HL-60 (cell line): ENCODE measurements at regions not wholly inside any gene's neighbourhood (a gene's known extent, or its start where the extent isn't known, plus 50 kb on each side); places are given as distances from the start of the nearest gene placed in this dataset.

Experiments
- DNase-seq, 2 experiments: peaks; one replicate each; pipeline ENCODE4 v3.0.0-alpha.2; 2010 to 2020; ENCODE audit warnings: low read depth in 1 of 2, low spot score in 1 of 2
- H3K27ac ChIP-seq: fragments of 250-450 bp; sonication (Bioruptor Pico); replicated peaks from 2 replicates; pipeline ENCODE4 v1.5.1; 2020; ENCODE audit warnings: mild to moderate bottlenecking, moderate library complexity
- H3K27me3 ChIP-seq: fragments of 250-450 bp; sonication (Bioruptor Pico); 2 replicates; pipeline ENCODE4 v1.5.1; 2021; ENCODE audit warnings: mild to moderate bottlenecking, moderate library complexity; ENCODE audit not compliant: insufficient read depth, poor library complexity, severe bottlenecking
- H3K4me3 ChIP-seq: replicated peaks from 2 replicates; pipeline ENCODE4 v1.5.1; 2011; ENCODE audit warnings: mild to moderate bottlenecking, control low read depth, low read length; ENCODE audit not compliant: insufficient read depth
- CTCF ChIP-seq: IDR thresholded peaks from one replicate; pipeline ENCODE4 v1.5.1; 2011; ENCODE audit warnings: low read length, control low read depth, inconsistent platforms; ENCODE audit not compliant: insufficient read depth
- GABPA ChIP-seq: IDR thresholded peaks from 2 replicates; pipeline ENCODE4 v1.6.1; 2012; ENCODE audit warnings: low read depth
- POLR2AphosphoS5 ChIP-seq: IDR thresholded peaks from 2 replicates; pipeline ENCODE4 v1.6.1; 2012; ENCODE audit warnings: low read depth
- REST ChIP-seq: IDR thresholded peaks from 2 replicates; pipeline ENCODE4 v1.6.1; 2012; ENCODE audit warnings: low read depth; ENCODE audit not compliant: insufficient replicate concordance
- SPI1 ChIP-seq: IDR thresholded peaks from 2 replicates; pipeline ENCODE4 v1.6.1; 2012; ENCODE audit warnings: low read depth, mild to moderate bottlenecking, borderline replicate concordance

GRCh38 chr18:56322406-56322805, 316.0 kb downstream of the TXNL1 start:
- H3K27me3 ChIP-seq, result no peaks in the 10 kb centered on the region
- no peak overlapping the region for H3K4me3 ChIP-seq
- TF ChIP-seq GABPA, result no peak
- no peak for TF ChIP-seq SPI1
- no peak for TF ChIP-seq CTCF
- TF ChIP-seq POLR2AphosphoS5, result no peak
- no peak for TF ChIP-seq REST
- no peak overlapping the region for H3K27ac ChIP-seq
- no peak for DNase-seq

- no peaks in the 10 kb centered on the region for H3K27me3 ChIP-seq
- no peak for DNase-seq
- no peak overlapping the region for H3K27ac ChIP-seq
- TF ChIP-seq SPI1 (no peak), CTCF (no peak), GABPA (no peak), POLR2AphosphoS5 (no peak), REST (no peak)
- H3K4me3 ChIP-seq, result no peak overlapping the region
Observed at GRCh38 chr18:56321470-56321869, 316.9 kb downstream of the TXNL1 start.

- no peak overlapping the region for H3K4me3 ChIP-seq
- H3K27me3 ChIP-seq, result no peaks in the 10 kb centered on the region
- no peak overlapping the region for H3K27ac ChIP-seq
- no peak for TF ChIP-seq SPI1
- no peak for TF ChIP-seq POLR2AphosphoS5
- TF ChIP-seq REST, result no peak
- DNase-seq, result no peak
Observed at GRCh38 chr18:56319953-56320352, 318.4 kb downstream of the TXNL1 start.

- DNase-seq, result no peak
- H3K27me3 ChIP-seq, result no peaks in the 10 kb centered on the region
- no peak overlapping the region for H3K27ac ChIP-seq
- TF ChIP-seq SPI1, result no peak
- TF ChIP-seq REST, result no peak
- no peak for TF ChIP-seq CTCF
- no peak for TF ChIP-seq POLR2AphosphoS5
- TF ChIP-seq GABPA, result no peak
- no peak overlapping the region for H3K4me3 ChIP-seq
Observed at GRCh38 chr18:56316727-56317126, 321.7 kb downstream of the TXNL1 start.
